NCI-H446 treated with DMSO at 0.1 percent for 48 hours (cell line): ENCODE measurements at regions not wholly inside any gene's neighbourhood (a gene's known extent, or its start where the extent isn't known, plus 50 kb on each side); places are given as distances from the start of the nearest gene placed in this dataset.

Source experiments
- DNase-seq: peaks from one replicate; lab custom pipeline; 2025; lab: John Stamatoyannopoulos, UW

- DNase-seq = no peak
Measured at GRCh38 chr16:76182041-76182635, 95.1 kb upstream of the CNTNAP4 start.

DNA sequence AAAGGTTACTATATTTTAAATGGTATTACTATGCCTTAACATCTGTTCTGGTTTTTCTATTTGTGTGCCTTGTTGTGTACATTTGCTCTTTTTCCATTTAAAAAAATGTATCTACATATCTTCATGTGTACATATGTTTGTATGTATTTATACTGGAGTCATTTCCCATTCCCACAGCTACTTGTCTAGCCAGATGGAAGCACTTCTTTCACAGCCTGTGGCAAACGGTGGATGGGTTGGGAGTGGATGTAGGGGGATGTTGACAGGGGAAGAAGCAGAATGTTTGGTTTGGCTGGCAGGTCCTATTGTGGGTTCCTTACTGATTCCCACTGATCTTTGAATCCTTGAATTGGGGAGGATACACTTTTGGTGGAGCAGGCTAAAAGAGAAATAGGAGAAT lies 93.6 kb upstream of the CNTNAP4 start:
- DNase-seq = no peak

- no peak for DNase-seq
Measured at GRCh38 chr16:76190057-76190456, 87.1 kb upstream of the CNTNAP4 start.

DNA sequence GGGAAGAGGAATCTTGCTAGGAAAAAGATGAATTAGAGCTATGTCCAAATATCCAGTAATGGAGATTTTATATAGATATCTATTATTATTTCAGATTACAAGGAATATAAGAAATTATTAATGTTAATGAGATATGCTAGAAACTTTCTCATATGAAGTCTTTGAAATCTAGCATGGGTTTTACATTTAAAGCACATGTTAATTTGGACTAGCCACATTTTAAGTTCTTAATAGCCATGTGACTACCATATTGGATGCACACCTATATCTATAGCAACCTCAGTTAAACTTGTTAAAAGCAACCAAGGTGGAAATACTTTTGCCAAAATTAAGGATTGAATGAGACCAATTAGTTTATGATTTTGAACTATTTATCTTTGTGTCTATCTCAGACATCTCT lies 86.7 kb upstream of the CNTNAP4 start:
- DNase-seq = no peak

DNA sequence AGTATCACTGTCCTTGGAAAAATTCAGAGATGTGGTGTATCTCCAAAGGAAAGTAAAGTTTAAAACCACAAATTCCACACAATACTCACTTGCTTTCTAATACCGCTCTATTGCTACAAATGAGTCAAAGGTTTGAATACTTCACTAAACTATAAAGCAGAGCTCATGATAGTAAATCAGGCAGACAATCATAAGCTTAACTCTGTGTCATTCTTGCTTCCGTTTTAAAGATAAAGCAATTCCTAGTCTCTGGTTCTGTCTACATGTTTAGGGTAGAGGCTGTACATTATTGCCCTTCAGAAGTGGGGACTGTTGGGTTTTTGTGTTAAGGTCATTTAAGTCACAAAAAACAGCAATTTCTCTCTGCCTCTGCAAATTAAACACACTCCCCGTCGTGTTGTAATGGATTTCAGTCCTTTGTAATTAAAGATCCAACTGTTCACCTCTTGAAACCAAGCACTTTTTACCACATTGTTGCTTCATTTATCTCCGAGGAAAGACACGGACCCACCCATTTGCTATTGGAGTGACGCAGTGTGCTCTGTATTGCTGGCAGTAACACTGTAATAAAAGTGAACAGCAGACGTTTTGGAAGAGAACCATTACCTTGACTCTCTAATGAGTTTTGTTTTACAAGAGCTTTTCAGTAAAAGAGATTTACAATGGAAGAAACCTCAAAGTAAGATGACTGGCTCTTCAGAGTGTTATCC lies 83.1 kb upstream of the CNTNAP4 start:
- no peak for DNase-seq

- DNase-seq = no peak
Measured at GRCh38 chr16:76194616-76195015, 82.6 kb upstream of the CNTNAP4 start.

DNA sequence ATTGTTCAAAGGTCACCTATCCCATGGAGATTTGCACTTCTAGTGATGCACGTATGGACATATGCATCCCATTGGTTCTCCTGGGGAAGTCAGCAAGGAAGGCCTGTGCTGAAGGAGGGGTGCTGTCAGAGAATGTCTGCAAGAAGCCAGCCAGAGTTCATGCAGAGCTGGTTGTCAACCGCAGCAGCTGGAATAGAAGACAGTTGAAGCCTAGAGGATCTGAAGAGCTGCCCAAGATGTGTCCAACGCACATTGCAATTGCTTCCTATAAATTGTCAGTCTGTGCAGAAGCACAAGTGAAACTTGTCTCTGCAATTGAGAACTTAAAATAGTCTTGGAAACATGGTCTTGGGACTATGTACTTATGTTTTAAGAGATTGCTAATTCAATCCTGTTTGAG lies 82.1 kb upstream of the CNTNAP4 start:
- no peak for DNase-seq

- no peak for DNase-seq
Measured at GRCh38 chr16:76195648-76196047, 81.6 kb upstream of the CNTNAP4 start.

GRCh38 chr16:76197900-76198299 lies 79.3 kb upstream of the CNTNAP4 start:
- DNase-seq = no peak

GRCh38 chr16:76199681-76200220 lies 77.5 kb upstream of the CNTNAP4 start:
- DNase-seq = no peak

DNA sequence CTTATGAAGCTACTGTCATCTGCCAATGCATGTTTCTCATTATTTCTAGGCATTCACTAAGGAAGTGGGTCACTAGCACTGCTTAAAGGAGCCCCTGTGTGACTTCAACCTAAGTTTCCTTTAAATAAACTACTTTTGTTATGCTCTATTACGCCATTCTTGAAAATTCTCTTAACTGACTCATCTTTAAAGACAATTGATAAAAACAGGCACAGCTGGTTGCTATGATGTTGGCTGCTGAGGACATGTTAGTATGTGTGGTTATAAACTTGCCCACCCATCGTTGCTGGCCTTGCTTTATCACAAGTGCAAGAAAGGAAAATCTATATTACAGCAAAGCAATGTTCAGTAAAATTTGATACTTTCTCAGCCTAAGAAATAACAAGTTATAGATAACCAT lies 75.8 kb upstream of the CNTNAP4 start:
- DNase-seq = no peak

DNA sequence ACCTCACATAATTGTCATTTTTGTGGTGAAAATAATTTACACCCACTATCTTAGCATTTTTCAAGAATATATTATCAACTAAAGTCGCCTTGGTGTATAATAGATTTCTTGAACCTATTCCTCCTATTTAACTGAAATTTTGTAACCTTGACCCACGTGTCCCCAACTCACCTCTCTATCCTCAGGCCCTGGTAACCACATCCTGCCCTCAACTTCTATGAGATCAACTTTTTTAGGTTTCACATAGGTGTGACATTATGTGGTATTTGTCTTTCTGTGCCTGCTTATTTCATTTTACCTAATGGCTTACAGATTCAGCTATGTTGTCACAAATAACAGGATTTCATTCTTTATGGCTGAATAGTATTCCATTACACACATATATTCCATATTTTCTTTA lies 73.0 kb upstream of the CNTNAP4 start:
- no peak for DNase-seq

DNA sequence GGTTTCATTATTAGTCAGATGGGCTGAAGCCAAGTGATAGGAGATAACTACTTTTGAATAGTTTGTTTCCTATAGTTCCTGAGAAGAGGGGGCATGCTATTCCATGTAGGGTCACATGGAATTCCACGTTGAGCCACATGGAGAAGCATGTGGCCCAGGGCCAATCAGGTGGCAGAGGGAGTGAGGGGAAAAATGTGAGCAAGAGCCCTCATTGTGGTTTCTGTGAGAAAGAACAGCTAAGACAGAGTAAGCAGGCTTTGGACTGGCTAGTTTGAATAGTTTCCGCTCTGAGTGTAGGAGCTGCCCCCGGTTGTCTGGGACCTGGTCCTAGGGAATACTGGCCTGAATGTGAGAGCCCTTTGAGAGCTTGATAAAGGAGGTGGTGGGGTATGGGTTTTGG lies 69.9 kb upstream of the CNTNAP4 start:
- DNase-seq = no peak

DNA sequence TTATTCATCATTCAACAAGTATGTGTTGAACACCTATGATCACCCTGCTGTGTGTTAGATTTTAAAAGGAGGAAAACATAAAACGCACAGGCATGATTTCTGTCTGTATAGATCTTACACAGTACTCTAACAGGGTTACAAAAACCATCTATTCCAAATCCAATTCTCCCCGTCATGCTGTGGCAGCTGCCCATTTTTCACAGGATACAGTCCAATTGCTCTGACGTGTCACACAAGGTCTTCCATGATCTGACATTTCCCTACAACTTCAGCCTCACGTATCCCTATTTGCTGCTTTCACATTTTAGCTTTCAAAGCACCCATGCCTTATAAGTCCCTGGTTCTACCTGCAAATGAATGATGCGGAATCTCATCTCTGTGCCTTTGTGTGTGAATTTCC lies 67.0 kb upstream of the CNTNAP4 start:
- DNase-seq = no peak

GRCh38 chr16:76213860-76214259 lies 63.3 kb upstream of the CNTNAP4 start:
- DNase-seq = no peak

DNA sequence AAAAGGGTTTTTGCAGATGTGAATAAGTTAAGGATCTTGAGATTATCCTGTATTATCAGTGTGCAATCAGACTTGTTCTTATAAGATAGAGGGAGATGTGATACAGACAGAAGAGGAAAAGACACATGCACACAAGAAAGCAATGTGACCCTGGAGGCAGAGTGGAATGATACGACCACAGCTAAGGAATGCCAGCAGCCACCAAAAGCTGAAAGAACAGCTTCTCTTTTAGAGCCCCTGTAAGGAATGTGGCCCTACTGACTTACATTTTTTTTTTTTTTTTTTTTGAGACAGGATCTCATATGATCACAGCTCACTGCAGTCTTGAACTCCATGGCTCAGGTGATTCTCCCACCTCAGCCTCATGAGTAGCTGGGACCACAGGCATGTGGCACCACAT lies 62.3 kb upstream of the CNTNAP4 start:
- no peak for DNase-seq

DNA sequence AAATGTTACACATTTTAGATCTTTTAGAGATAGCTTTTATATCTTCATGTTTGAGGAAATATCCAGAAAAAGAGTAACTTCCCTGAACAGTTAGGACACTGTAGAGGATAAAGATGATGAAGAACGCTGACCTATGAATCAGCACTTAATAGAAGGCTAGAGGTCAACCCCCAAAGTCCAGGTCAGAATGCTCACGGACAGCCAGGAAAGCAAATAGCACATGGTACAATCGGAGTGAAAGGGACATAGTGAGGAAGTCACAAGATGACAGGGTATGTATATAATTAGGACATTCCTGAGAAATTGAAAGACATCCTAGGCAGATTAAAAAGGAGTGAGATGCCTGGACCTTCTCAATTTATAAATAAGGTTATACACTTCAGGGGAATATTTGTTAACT lies 55.1 kb upstream of the CNTNAP4 start:
- no peak for DNase-seq

DNA sequence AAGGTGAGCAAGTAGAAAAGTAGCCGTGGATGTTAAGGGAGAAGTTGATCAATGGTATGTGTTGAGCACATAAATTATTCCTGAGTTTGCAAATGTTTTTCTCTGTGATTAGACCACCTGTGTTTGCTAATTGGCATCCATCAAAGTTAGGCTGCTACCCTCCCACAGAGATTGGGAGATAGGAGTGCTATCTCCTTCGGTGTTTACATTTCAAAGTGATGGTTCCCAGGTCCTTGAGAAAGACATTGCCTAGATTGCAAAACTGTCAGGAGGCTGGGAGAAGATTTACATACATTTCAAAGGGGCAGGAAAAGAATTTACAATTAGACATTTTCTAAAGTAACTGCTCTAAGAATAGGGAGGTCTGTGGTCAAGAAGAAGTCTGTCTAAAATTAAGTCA lies 54.3 kb upstream of the CNTNAP4 start:
- DNase-seq = no peak

- DNase-seq = no peak
Measured at GRCh38 chr16:76226011-76226410, 51.2 kb upstream of the CNTNAP4 start.

GRCh38 chr16:76226481-76226880 lies 50.7 kb upstream of the CNTNAP4 start:
- no peak for DNase-seq
